CD14-positive monocyte (primary cell): ENCODE measurements at regions not wholly inside any gene's neighbourhood (a gene's known extent, or its start where the extent isn't known, plus 50 kb on each side); places are given as distances from the start of the nearest gene placed in this dataset.

ENCODE experiments used
- DNase-seq, 3 donors: peaks; one replicate each; pipeline ENCODE4 v3.0.0-alpha.2; 2011 to 2022
- H2AFZ ChIP-seq: 2 replicates; pipeline ENCODE4 v1.6.0; 2012; ENCODE audit warnings: mild to moderate bottlenecking, low read depth, low read length, inconsistent platforms; ENCODE audit not compliant: insufficient read depth, poor library complexity, severe bottlenecking
- H3K27ac ChIP-seq, 2 donors: 1 replicate in 1 of 2; 2 replicates in 1 of 2; pipeline ENCODE4 v1.5.1; 2012 to 2013; ENCODE audit warnings: low read length in 2 of 2, control low read depth in 1 of 2, inconsistent platforms in 1 of 2, low read depth in 1 of 2, mild to moderate bottlenecking in 1 of 2
- H3K27me3 ChIP-seq, 2 donors: one replicate each; pipeline versions ENCODE4 v1.6.0 to v1.6.1; 2011 to 2013; ENCODE audit warnings: low read length in 2 of 2; ENCODE audit not compliant: control insufficient read depth in 2 of 2, insufficient read depth in 2 of 2
- H3K36me3 ChIP-seq, 2 donors: replicated peaks in 1 of 2; 1 replicate in 1 of 2; 2 replicates in 1 of 2; pipeline versions ENCODE4 v1.5.1 to v1.6.1; 2012 to 2013; ENCODE audit warnings: low read length in 2 of 2, control low read depth in 1 of 2, inconsistent platforms in 1 of 2, mild to moderate bottlenecking in 1 of 2; ENCODE audit not compliant: insufficient read depth in 2 of 2, control insufficient read depth in 1 of 2
- H3K4me1 ChIP-seq, 2 donors: 1 replicate in 1 of 2; 2 replicates in 1 of 2; pipeline versions ENCODE4 v1.5.1 to v1.6.1; 2012 to 2013; ENCODE audit warnings: low read length in 2 of 2, control low read depth in 1 of 2, inconsistent platforms in 1 of 2, mild to moderate bottlenecking in 1 of 2, moderate library complexity in 1 of 2; ENCODE audit not compliant: insufficient read depth in 2 of 2, control insufficient read depth in 1 of 2
- H3K4me2 ChIP-seq: replicated peaks from 2 replicates; pipeline ENCODE3; 2012; ENCODE audit warnings: low read length, moderate library complexity, mild to moderate bottlenecking; ENCODE audit not compliant: poor library complexity, severe bottlenecking; ENCODE audit errors: extremely low read depth
- H3K4me3 ChIP-seq, 3 experiments: fragments of 200-600 bp in 1 of 3; sonication (generic) in 1 of 3; replicated peaks in 1 of 3; 1 replicate in 2 of 3; 2 replicates in 1 of 3; pipeline ENCODE4 v1.5.1; 2011 to 2013; ENCODE audit warnings: low read length in 3 of 3, mild to moderate bottlenecking in 3 of 3, control low read depth in 2 of 3, low read depth in 2 of 3, inconsistent platforms in 1 of 3, moderate library complexity in 1 of 3
- H3K79me2 ChIP-seq: 2 replicates; pipeline ENCODE4 v1.6.0; 2012; ENCODE audit warnings: mild to moderate bottlenecking, control low read depth, inconsistent platforms, low read length, moderate library complexity; ENCODE audit not compliant: insufficient read depth
- H3K9ac ChIP-seq: 2 replicates; pipeline ENCODE4 v1.6.0; 2017; ENCODE audit warnings: low read length, mild to moderate bottlenecking; ENCODE audit not compliant: insufficient read depth, poor library complexity, severe bottlenecking
- H3K9me3 ChIP-seq, 2 donors: replicated peaks in 1 of 2; 1 replicate in 1 of 2; 2 replicates in 1 of 2; pipeline versions ENCODE4 v1.5.1 to v1.6.1; 2012 to 2013; ENCODE audit warnings: low read length in 2 of 2, control low read depth in 1 of 2; ENCODE audit not compliant: control insufficient read depth in 1 of 2, insufficient read depth in 1 of 2
- H4K20me1 ChIP-seq: 2 replicates; pipeline ENCODE4 v1.6.0; 2012; ENCODE audit warnings: mild to moderate bottlenecking, low read length, control low read depth, moderate library complexity; ENCODE audit not compliant: insufficient read depth
- H3K27ac Mint-ChIP-seq, 7 donors: one replicate each; pipeline ENCODE4 v1.8.0; 2020; ENCODE audit warnings: mild to moderate bottlenecking in 7 of 7, mixed read lengths in 7 of 7, moderate library complexity in 6 of 7, inconsistent platforms in 2 of 7
- H3K27me3 Mint-ChIP-seq, 3 donors: one replicate each; pipeline ENCODE4 v1.8.0; 2021 to 2022; ENCODE audit warnings: low read depth in 3 of 3, mild to moderate bottlenecking in 3 of 3, mixed read lengths in 3 of 3, moderate library complexity in 3 of 3, inconsistent platforms in 1 of 3
- H3K36me3 Mint-ChIP-seq, 2 donors: one replicate each; pipeline ENCODE4 v1.8.0; 2020; ENCODE audit warnings: mixed read lengths in 2 of 2, inconsistent platforms in 1 of 2, mild to moderate bottlenecking in 1 of 2
- H3K4me1 Mint-ChIP-seq: one replicate; pipeline ENCODE4 v1.8.0; 2020; ENCODE audit warnings: mild to moderate bottlenecking, mixed read lengths
- H3K4me3 Mint-ChIP-seq, 2 donors: one replicate each; pipeline ENCODE4 v1.8.0; 2020; ENCODE audit warnings: mild to moderate bottlenecking in 2 of 2, mixed read lengths in 2 of 2, moderate library complexity in 1 of 2
- H3K9me3 Mint-ChIP-seq, 7 donors: one replicate each; pipeline ENCODE4 v1.8.0; 2020 to 2022; ENCODE audit warnings: mixed read lengths in 7 of 7, mild to moderate bottlenecking in 6 of 7, moderate library complexity in 6 of 7, inconsistent platforms in 2 of 7
- WGBS: methylation state at CpG from one replicate; pipeline ENCODE4 v1.1.5; 2013; ENCODE audit warnings: missing lambda C conversion rate; ENCODE audit not compliant: insufficient coverage; 5-methylcytosine and 5-hydroxymethylcytosine counted together
- intact Hi-C, 2 donors: fragments of 100-400 bp; cut with micrococcal nuclease; formaldehyde crosslinking; loops; one replicate each; pipeline versions ENCODE4 v1.15.0 to v1.15.1; 2023
- TF ChIP-seq, protein P1 (sequence below): fragments of 200-600 bp; IDR thresholded peaks from one replicate; pipeline ENCODE4 v1.8.0; 2022; ENCODE audit warnings: antibody characterized with exemption, mild to moderate bottlenecking

DNA sequence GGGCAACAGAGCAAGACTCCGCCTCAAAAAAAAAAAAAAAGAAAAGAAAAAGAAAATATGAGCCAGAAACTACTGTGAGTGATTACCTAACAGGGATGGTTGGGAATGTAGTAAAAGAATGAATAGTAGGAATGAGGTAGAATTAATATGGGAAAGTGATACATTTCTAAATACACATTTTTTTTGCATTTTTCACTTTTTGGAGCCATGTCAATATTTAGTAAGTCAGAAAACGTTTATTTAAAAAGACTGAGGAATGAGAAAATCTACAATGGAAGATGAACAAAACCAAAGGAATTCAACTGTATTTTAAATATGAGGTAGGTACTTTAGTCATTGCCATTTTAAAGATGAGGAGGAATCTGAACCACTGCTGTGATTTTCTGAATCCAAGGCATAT is 817.2 kb upstream of the CADM2 start:
- no peaks in the 10 kb centered on the region for H3K27me3 ChIP-seq
- WGBS: no CpG with 5 or more reads among the region's 2 CpGs
- Mint-ChIP-seq H3K27me3 (no peaks in the 10 kb centered on the region), H3K9me3 (no peaks in the 10 kb centered on the region), H3K4me3 (no peak overlapping the region), H3K27ac (no peak overlapping the region), H3K36me3 (no peaks in the 10 kb centered on the region), H3K4me1 (no peaks in the 10 kb centered on the region)
- H2AFZ ChIP-seq: no peak overlapping the region
- no peak overlapping the region for H3K9ac ChIP-seq
- TF ChIP-seq, protein P1, sequence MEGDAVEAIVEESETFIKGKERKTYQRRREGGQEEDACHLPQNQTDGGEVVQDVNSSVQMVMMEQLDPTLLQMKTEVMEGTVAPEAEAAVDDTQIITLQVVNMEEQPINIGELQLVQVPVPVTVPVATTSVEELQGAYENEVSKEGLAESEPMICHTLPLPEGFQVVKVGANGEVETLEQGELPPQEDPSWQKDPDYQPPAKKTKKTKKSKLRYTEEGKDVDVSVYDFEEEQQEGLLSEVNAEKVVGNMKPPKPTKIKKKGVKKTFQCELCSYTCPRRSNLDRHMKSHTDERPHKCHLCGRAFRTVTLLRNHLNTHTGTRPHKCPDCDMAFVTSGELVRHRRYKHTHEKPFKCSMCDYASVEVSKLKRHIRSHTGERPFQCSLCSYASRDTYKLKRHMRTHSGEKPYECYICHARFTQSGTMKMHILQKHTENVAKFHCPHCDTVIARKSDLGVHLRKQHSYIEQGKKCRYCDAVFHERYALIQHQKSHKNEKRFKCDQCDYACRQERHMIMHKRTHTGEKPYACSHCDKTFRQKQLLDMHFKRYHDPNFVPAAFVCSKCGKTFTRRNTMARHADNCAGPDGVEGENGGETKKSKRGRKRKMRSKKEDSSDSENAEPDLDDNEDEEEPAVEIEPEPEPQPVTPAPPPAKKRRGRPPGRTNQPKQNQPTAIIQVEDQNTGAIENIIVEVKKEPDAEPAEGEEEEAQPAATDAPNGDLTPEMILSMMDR: no peak
- H3K36me3 ChIP-seq: no peaks in the 10 kb centered on the region
- no peaks in the 10 kb centered on the region for H3K4me1 ChIP-seq
- H4K20me1 ChIP-seq: no peaks in the 10 kb centered on the region
- H3K27ac ChIP-seq: no peak overlapping the region
- intact Hi-C loops: no loop called here
- no peak overlapping the region for H3K4me3 ChIP-seq
- no peak for DNase-seq
- H3K4me2 ChIP-seq: no peak overlapping the region
- no peaks in the 10 kb centered on the region for H3K79me2 ChIP-seq
- no peaks in the 10 kb centered on the region for H3K9me3 ChIP-seq

DNA sequence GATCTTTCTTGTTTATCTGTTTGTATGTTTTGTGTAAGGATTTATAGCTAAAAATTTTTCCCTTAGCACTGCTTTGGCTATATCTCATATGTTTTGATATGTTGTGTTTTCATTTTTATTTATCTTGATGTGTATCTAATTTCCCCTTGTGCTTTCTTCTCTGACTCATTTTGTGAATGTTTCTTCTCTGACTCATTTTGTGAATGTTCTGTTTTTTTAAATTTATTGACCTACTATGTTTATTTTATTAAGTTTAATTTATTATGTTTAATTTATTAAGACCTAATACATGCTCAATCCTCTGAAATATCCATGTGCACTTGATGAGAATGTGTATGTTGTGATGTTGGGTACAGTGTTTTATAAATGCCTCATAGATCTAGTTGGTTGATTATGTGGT is 793.5 kb upstream of the CADM2 start:
- Mint-ChIP-seq H3K27ac (no peak overlapping the region), H3K27me3 (no peaks in the 10 kb centered on the region), H3K9me3 (peaks cover 0 to 9% (median under 1%) of the 10 kb centered on the region in 7 donors), H3K4me1 (no peaks in the 10 kb centered on the region), H3K4me3 (no peak overlapping the region), H3K36me3 (no peaks in the 10 kb centered on the region)
- Histone ChIP-seq H3K9me3 (peaks cover 9 to 24% of the 10 kb centered on the region in 2 donors), H3K4me1 (no peaks in the 10 kb centered on the region), H3K9ac (no peak overlapping the region), H3K27me3 (no peaks in the 10 kb centered on the region), H3K36me3 (no peaks in the 10 kb centered on the region), H3K79me2 (no peaks in the 10 kb centered on the region), H3K4me2 (no peak overlapping the region), H2AFZ (no peak overlapping the region), H4K20me1 (no peaks in the 10 kb centered on the region), H3K4me3 (no peak overlapping the region), H3K27ac (no peak overlapping the region)
- intact Hi-C loops: no loop called here
- DNase-seq: no peak
- TF ChIP-seq, protein P1: no peak
